Natural killer cell (primary cell): ENCODE measurements at regions not wholly inside any gene's neighbourhood (a gene's known extent, or its start where the extent isn't known, plus 50 kb on each side); places are given as distances from the start of the nearest gene placed in this dataset.

ENCODE experiments used
- ATAC-seq, 3 donors: fragments of 150-1000 bp in 2 of 3; fragments of 200-7000 bp in 1 of 3; cut with Tn5 transposase; 1 replicate in 1 of 3; 2 replicates in 2 of 3; pipeline ENCODE4 v1.10.0; 2021; ENCODE audit warnings: mild to moderate bottlenecking in 2 of 3, moderate library complexity in 2 of 3
- DNase-seq, 2 donors: peaks; one replicate each; pipeline versions ENCODE4 v3.0.0 to v3.0.0-alpha.2; 2013 to 2021; ENCODE audit warnings: mixed read lengths in 1 of 2
- H3K27ac ChIP-seq: one replicate; pipeline ENCODE4 v1.5.1; 2013; ENCODE audit warnings: mild to moderate bottlenecking, low read length
- H3K27me3 ChIP-seq: one replicate; pipeline ENCODE4 v1.6.1; 2013; ENCODE audit warnings: low read length; ENCODE audit not compliant: control insufficient read depth, insufficient read depth
- H3K36me3 ChIP-seq: one replicate; pipeline ENCODE4 v1.6.1; 2013; ENCODE audit warnings: low read length; ENCODE audit not compliant: control insufficient read depth, insufficient read depth
- H3K4me1 ChIP-seq: one replicate; pipeline ENCODE4 v1.6.1; 2013; ENCODE audit warnings: low read length; ENCODE audit not compliant: control insufficient read depth, insufficient read depth
- H3K4me3 ChIP-seq: one replicate; pipeline ENCODE4 v1.5.1; 2013; ENCODE audit warnings: low read length
- H3K9me3 ChIP-seq: one replicate; pipeline ENCODE4 v1.6.1; 2013; ENCODE audit warnings: low read length; ENCODE audit not compliant: control insufficient read depth, insufficient read depth
- H3K27ac Mint-ChIP-seq, 2 donors: one replicate each; pipeline ENCODE4 v1.8.0; 2022; ENCODE audit warnings: mild to moderate bottlenecking in 2 of 2, mixed read lengths in 2 of 2, moderate library complexity in 1 of 2
- H3K27me3 Mint-ChIP-seq, 2 donors: one replicate each; pipeline ENCODE4 v1.8.0; 2022; ENCODE audit warnings: low read depth in 2 of 2, mixed read lengths in 2 of 2
- H3K36me3 Mint-ChIP-seq: one replicate; pipeline ENCODE4 v1.8.0; 2022; ENCODE audit warnings: mixed read lengths
- H3K4me1 Mint-ChIP-seq, 2 donors: one replicate each; pipeline ENCODE4 v1.8.0; 2022; ENCODE audit warnings: mixed read lengths in 2 of 2
- H3K4me3 Mint-ChIP-seq: one replicate; pipeline ENCODE4 v1.8.0; 2022; ENCODE audit warnings: mild to moderate bottlenecking, moderate library complexity, mixed read lengths
- H3K9me3 Mint-ChIP-seq, 2 donors: one replicate each; pipeline ENCODE4 v1.8.0; 2022; ENCODE audit warnings: mixed read lengths in 2 of 2
- WGBS: methylation state at CpG from one replicate; pipeline ENCODE4 v1.1.7; 2013; ENCODE audit warnings: missing lambda C conversion rate; ENCODE audit not compliant: insufficient coverage; 5-methylcytosine and 5-hydroxymethylcytosine counted together
- intact Hi-C: fragments of 100-400 bp; cut with micrococcal nuclease; formaldehyde crosslinking; loops from one replicate; pipeline ENCODE4 v1.14.2; 2022
- TF ChIP-seq, protein P1 (sequence below): fragments of 200-600 bp; IDR thresholded peaks from one replicate; pipeline ENCODE4 v1.8.0; 2022; ENCODE audit warnings: antibody characterized with exemption

DNA sequence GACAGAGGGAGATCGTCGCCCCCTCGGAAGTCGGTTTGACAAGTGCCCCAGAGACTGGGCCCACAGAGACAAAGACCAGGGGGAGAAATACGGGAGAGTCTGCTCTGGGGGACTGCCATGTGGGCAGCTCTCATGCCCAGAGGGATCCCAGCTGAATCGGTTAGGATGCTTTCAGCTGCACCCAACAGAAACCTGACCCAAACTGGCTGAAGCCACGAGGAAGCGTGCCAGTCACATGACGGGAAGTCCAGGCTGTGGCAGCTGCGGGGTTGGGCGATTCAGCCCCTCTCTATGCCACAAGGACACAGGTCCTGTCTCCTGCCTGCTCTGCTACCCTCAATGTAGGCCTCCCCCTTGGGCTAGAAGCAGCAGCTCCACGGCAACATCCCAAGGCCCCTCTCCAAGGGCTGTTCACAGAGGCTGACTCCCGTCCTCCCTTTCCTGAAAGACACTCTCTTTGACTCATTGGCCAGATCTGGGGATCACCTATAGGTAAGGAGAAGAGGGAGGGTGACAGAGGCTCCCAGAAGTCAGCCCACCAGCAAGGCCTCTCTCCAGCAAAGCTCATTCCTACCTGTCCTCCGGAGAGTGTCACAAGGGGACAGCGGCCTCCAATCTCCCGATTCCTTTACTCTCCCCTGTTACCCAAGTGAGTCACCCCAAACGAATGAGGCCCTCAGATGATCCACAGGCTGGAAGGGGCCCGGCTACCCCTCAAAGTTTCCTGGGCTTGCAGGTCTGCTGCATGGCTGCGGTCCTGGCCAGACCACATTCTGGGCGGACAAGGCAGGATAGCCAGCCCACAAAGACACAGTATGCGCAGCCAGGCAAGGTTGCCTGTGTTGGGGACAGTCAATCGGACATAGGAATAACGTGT is 75.8 kb downstream of the RBFOX3 start:
- no peaks in the 10 kb centered on the region for H3K27me3 Mint-ChIP-seq
- TF ChIP-seq, protein P1, sequence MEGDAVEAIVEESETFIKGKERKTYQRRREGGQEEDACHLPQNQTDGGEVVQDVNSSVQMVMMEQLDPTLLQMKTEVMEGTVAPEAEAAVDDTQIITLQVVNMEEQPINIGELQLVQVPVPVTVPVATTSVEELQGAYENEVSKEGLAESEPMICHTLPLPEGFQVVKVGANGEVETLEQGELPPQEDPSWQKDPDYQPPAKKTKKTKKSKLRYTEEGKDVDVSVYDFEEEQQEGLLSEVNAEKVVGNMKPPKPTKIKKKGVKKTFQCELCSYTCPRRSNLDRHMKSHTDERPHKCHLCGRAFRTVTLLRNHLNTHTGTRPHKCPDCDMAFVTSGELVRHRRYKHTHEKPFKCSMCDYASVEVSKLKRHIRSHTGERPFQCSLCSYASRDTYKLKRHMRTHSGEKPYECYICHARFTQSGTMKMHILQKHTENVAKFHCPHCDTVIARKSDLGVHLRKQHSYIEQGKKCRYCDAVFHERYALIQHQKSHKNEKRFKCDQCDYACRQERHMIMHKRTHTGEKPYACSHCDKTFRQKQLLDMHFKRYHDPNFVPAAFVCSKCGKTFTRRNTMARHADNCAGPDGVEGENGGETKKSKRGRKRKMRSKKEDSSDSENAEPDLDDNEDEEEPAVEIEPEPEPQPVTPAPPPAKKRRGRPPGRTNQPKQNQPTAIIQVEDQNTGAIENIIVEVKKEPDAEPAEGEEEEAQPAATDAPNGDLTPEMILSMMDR: no peak
- peaks cover 0 to 17% of the 10 kb centered on the region in 2 donors for H3K4me1 Mint-ChIP-seq
- no peaks in the 10 kb centered on the region for H3K36me3 ChIP-seq
- H3K4me3 Mint-ChIP-seq: no peak overlapping the region
- no peak overlapping the region for H3K4me3 ChIP-seq
- no peak for ATAC-seq
- no peaks in the 10 kb centered on the region for H3K9me3 ChIP-seq
- H3K27ac Mint-ChIP-seq: no peak overlapping the region
- H3K36me3 Mint-ChIP-seq: no peaks in the 10 kb centered on the region
- no peak overlapping the region for H3K27ac ChIP-seq
- H3K27me3 ChIP-seq: no peaks in the 10 kb centered on the region
- no peaks in the 10 kb centered on the region for H3K9me3 Mint-ChIP-seq
- intact Hi-C loops: no loop called here
- 81% methylated on average over 22 of the region's 23 CpGs for WGBS
- no peaks in the 10 kb centered on the region for H3K4me1 ChIP-seq
- DNase-seq: no peak

DNA sequence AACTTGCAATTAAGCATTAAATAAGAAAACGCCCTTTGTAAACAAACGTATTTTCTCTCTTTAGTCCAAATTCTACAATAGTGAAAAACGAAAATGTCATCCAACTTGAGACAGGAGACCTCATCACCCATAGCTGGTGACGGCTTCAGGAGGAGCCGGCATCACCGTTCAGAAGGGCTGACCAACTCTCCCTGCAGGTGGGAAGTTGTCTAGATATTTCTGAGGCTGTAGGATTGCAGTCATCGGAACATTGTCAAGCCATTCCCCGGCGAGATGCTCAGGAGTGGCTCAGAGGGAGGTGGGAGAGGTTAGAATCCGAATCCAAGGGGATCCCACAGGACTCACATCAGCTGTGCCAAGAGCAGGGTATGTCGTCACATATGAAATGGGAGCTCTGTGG is 76.7 kb downstream of the RBFOX3 start:
- Mint-ChIP-seq H3K9me3 (no peaks in the 10 kb centered on the region), H3K27ac (no peak overlapping the region), H3K4me3 (no peak overlapping the region), H3K27me3 (no peaks in the 10 kb centered on the region), H3K4me1 (peaks cover 0 to 14% of the 10 kb centered on the region in 2 donors), H3K36me3 (no peaks in the 10 kb centered on the region)
- Histone ChIP-seq H3K36me3 (no peaks in the 10 kb centered on the region), H3K9me3 (no peaks in the 10 kb centered on the region), H3K27ac (no peak overlapping the region), H3K4me3 (no peak overlapping the region), H3K4me1 (no peaks in the 10 kb centered on the region), H3K27me3 (no peaks in the 10 kb centered on the region)
- DNase-seq: no peak
- WGBS: 89% methylated on average over 11 of the region's 11 CpGs
- TF ChIP-seq, protein P1: no peak
- intact Hi-C loops: no loop called here
- ATAC-seq: no peak

DNA sequence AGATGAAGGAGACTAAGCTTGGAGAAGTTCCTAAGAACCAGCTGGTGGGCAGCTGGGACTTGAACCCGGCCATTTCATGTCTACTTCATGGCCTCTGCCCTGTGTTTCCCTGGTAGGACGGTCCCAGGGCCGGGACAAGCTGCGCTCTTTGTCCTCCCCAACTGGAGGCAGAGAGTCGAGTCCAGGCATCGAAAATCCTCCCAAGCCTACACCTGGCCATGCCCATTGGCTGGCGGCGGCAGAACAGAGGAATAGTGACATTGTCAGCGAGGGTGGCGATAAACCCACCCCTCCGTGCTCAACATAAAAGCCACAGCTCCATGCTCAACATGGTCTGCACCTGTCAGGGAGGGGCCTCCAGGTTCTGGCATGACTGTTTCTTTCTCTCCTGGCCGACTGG is 77.7 kb downstream of the RBFOX3 start:
- no peaks in the 10 kb centered on the region for H3K27me3 ChIP-seq
- DNase-seq (no peak), ATAC-seq (no peak)
- TF ChIP-seq, protein P1: no peak
- Mint-ChIP-seq H3K27me3 (peaks cover 0 to 3% of the 10 kb centered on the region in 2 donors), H3K4me3 (no peak overlapping the region), H3K9me3 (no peaks in the 10 kb centered on the region), H3K27ac (no peak overlapping the region), H3K4me1 (peaks cover 0 to 19% of the 10 kb centered on the region in 2 donors), H3K36me3 (no peaks in the 10 kb centered on the region)
- H3K4me1 ChIP-seq: no peaks in the 10 kb centered on the region
- H3K9me3 ChIP-seq: no peaks in the 10 kb centered on the region
- intact Hi-C loops: no loop called here
- H3K36me3 ChIP-seq: no peaks in the 10 kb centered on the region
- 81% methylated on average over 12 of the region's 12 CpGs for WGBS
- no peak overlapping the region for H3K27ac ChIP-seq
- H3K4me3 ChIP-seq: no peak overlapping the region
